SKM-1 (cell line): ENCODE measurements at regions not wholly inside any gene's neighbourhood (a gene's known extent, or its start where the extent isn't known, plus 50 kb on each side); places are given as distances from the start of the nearest gene placed in this dataset.

Experiments used
- DNase-seq: peaks from one replicate; lab custom pipeline; 2025; ENCODE audit not compliant: unreplicated experiment; lab: John Stamatoyannopoulos, UW

- DNase-seq: no peak
These were observed 600.3 kb downstream of the OTOL1 start for GRCh38 chr3:162096874-162097273.

GRCh38 chr3:162103808-162104207 lies 607.2 kb downstream of the OTOL1 start:
- no peak for DNase-seq

- DNase-seq: no peak
These were observed 615.3 kb downstream of the OTOL1 start for GRCh38 chr3:162111861-162112260.

DNA sequence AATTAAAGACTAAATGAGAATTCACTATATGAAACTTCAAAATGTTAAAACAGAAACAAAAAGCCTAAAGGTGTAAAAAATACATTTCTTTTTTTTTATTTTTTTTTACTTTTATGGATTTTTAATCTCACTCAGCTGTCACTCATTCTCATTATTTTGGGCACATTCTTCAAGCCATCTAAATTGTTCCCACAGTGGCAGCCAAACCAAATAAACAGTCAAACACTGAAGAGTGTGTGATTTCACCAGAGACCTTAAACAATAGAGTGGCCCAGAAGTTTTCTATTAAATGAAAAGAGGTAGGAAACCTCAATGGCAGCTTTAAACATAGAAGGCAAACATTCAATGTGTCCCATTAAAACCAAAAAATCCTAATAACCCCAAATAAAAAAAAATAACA lies 616.1 kb downstream of the OTOL1 start:
- no peak for DNase-seq

DNA sequence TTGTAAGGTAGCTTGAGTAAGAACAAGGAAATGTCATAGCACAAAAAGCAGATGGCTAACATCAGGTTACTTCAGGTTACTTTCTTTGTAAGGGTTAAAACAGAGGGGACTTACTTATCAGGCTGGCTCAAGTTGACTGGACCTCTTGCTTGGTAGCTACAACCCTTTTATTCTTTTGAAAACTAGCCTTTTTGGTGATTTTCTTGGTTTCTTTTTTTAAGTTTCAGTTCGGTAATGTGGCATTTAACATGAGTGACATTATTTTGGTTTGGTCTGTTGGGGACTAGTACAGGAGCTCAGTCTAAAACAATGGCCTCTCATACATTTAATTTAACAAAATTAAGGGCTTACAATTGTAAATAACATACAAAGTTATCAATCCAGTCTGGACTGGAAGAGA lies 621.4 kb downstream of the OTOL1 start:
- DNase-seq: no peak

- no peak for DNase-seq
These were observed 623.0 kb downstream of the OTOL1 start for GRCh38 chr3:162119651-162120050.

DNA sequence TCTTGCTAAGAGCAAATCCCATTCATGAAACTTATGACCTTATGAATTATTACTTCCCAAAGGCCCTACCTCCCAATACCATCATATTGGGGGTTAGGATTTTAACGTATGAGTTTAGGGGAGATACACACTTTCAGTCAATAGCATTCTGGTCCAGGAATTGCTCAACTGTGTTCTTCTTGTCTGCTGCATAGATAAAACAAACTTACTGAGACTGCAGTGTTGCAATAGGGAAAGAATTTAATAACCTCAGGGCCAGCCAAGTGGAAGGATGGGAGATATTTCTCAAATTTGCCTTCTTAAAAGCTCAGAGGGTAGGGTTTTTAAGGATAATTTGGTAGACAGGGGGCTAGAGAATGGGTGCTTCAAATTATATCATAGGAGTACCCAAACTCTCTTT lies 625.8 kb downstream of the OTOL1 start:
- no peak for DNase-seq

DNA sequence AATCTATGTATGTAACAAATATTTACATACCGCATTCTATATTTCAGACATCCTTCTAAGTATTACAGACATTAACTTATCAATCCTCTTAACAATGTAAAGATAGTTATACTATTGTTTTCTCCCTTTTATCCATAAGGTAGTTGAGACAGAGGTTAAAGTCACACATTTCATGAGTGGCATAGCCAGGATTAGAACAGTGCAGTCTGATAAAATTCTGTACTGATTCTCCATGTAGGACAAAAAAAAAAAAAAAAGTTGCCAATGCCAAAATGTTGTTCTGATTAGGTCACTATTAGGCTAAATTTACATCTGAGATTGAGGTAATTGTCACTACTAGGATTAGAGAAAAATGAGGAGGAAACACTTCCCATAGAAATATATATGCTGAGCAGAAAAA lies 629.2 kb downstream of the OTOL1 start:
- no peak for DNase-seq

GRCh38 chr3:162130582-162130981 lies 634.0 kb downstream of the OTOL1 start:
- no peak for DNase-seq

DNA sequence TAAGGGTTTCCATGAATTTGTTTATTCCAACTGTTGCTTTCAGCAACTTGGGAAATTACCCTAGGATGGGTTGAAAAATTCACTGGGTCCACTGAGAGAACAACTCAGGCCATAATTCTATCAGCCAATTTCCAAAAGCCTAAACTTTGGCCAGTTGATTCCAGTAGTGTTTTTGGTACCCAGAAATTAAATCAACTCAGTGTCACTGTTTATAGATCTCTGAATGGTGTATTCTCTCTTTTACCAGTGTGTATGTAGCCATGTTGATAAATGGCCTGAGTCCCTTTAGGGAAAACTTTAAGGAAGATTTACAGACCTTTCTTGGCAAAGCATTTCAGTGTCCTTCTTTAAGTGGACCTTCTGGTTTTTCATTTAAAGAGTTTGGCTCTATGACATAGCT lies 636.4 kb downstream of the OTOL1 start:
- no peak for DNase-seq

DNA sequence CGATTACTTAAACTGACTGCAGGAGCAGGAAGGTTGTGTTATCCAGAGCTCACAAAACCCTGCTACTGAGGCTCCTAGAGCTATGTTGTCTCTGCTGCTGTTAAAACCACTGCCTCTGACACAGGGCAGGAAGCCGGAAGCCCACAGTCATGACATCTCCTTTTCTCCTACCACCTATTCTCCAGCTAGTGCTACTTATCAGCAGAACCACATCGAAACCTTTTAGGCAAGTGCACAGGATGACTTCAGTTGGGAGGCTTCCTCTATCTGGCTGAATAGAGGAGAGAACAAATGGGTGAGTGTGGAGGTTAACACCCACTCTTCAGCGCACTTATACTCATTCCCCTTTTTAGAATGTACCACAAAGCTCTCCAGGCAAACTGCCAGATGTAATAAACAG lies 638.0 kb downstream of the OTOL1 start:
- peak; percentile 59 for DNase-seq

GRCh38 chr3:162136136-162136535 lies 639.5 kb downstream of the OTOL1 start:
- DNase-seq: no peak

DNA sequence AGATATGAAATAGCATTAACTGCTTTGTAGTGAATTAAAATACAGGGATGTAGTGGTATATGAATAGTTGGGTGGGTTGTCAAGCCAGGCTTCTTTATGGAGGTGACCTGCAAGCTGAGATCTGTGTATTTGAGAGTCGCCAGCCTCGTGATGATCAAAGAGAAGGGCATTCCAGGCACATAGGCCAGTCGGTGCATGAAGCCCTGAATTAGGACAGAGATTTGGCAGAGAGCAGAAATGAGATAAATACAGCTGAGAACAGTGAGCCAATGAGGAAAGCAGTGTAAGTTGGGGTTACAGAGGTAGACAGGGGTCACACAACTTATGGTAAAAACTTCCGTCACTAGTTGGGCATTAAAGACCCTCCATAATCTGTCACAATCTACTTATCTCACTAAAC lies 641.9 kb downstream of the OTOL1 start:
- no peak for DNase-seq

DNA sequence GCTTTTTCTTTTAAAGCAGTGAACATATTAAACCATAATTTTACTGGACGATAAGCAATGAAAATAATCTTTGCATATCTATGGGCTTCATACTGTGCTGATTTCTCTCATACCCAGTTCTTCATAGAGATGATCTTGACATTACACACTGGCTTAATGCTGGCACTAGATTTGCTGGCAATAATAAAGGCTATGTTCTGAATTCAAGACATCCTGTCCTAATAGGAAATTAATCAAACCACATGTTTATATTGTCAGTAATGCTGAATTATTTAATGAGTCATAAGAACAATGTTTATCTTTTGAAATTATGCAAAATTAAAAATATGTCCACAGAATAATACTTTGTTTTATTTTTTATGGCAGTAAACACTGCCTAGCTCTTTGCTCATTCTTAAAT lies 643.2 kb downstream of the OTOL1 start:
- no peak for DNase-seq

GRCh38 chr3:162141272-162141791 lies 644.7 kb downstream of the OTOL1 start:
- no peak for DNase-seq

DNA sequence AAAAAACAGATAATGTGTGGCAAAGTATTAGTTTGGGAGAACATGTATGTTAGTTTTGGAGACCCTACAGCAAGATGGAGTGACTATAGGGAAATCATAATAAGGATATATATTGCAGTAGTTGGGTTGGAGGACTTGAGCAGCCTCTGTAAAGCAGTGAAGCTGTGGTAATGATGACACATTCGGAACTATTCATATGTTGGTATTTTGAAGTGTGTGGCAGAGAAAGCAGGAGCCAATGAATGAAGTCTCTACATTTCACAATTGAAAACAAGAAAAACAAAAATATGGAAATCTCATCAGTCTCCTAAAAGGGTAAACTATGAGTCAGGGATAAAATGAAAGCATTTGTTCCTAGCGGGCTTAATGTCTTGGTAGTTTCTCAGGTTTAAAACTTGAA lies 645.9 kb downstream of the OTOL1 start:
- no peak for DNase-seq

GRCh38 chr3:162143180-162143579 lies 646.6 kb downstream of the OTOL1 start:
- DNase-seq: no peak

DNA sequence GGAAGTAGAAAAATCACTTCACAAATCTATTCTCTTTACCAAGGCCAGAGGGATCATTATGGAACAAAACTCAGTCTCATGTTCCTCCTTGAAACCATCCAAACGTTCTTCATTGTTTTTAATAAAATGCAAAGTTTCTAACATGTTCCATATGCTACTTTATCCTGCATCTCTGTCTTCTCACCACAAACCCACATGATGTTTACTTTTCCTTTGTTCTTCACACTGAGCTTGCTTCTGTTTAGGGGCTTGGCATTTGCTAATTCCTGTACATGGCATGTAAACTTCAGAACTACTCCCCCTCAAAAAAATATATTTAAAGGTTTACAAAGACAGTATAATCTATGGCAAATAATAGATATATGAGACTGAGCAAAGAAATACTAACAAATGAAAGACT lies 651.4 kb downstream of the OTOL1 start:
- no peak for DNase-seq

DNA sequence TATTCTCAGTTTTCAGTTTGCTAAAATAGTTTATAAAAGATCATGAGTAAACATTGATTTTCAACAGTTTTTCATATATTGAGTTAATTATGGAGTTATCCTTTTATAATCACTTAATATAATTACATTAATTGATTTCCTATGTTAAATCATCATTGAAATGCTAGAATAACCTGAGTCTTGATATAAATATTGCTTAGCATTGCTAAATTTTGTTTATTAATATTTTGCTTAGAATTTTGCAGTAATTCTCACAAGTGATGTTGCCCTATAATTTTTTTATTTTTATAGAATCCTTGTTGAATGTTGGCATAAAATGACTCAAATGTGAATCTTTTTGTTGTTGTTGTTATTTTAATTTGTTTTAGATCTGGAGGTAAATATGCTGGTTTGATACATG lies 654.2 kb downstream of the OTOL1 start:
- no peak for DNase-seq

GRCh38 chr3:162152636-162153035 lies 656.0 kb downstream of the OTOL1 start:
- no peak for DNase-seq

GRCh38 chr3:162161595-162161994 lies 665.0 kb downstream of the OTOL1 start:
- no peak for DNase-seq

- no peak for DNase-seq
These were observed 668.7 kb downstream of the OTOL1 start for GRCh38 chr3:162165346-162165745.

DNA sequence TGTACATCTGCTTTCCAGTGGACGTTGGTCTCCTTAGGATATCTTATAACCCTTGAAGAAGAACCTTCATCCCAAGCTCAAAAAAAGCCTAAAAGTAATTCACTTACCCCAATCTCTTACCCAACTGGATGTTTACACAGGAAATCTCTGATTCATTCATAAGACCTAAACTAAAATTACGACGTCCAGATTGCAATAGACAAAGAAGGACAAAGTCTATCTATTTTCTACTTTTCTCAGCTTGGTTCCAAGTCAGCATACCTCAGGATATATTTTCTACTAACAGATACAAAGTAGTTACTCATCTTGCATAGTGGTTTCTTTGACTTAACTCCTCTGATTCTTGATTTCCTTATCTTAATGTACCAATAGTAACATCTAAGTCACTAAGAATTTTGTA lies 669.9 kb downstream of the OTOL1 start:
- no peak for DNase-seq

- no peak for DNase-seq
These were observed 672.1 kb downstream of the OTOL1 start for GRCh38 chr3:162168715-162169114.
